HCT116 (cell line): ENCODE measurements at regions not wholly inside any gene's neighbourhood (a gene's known extent, or its start where the extent isn't known, plus 50 kb on each side); places are given as distances from the start of the nearest gene placed in this dataset.

ENCODE experiments used
- POLR2A ChIP-seq: IDR thresholded peaks from 2 replicates; pipeline ENCODE4 v1.7.0; 2011; ENCODE audit warnings: borderline replicate concordance; ENCODE audit not compliant: insufficient read depth, insufficient read length; ENCODE audit errors: extremely low read depth
- TCF7L2 ChIP-seq: IDR thresholded peaks from 2 replicates; pipeline ENCODE4 v1.7.0; 2011; ENCODE audit warnings: borderline replicate concordance, inconsistent platforms; ENCODE audit not compliant: insufficient read depth, insufficient read length; ENCODE audit errors: extremely low read depth
- TF ChIP-seq, protein P1 (sequence below), 3 experiments: fragments of 200-600 bp in 1 of 3; sonication (generic) in 1 of 3; IDR thresholded peaks in 2 of 3; conservative IDR thresholded peaks in 1 of 3; 2 replicates each; pipeline ENCODE4 v1.5.1; 2012 to 2017; ENCODE audit warnings: low read depth in 2 of 3, low read length in 2 of 3, antibody characterized with exemption in 1 of 3, borderline replicate concordance in 1 of 3, control low read depth in 1 of 3, mild to moderate bottlenecking in 1 of 3, mixed read lengths in 1 of 3, mixed run types in 1 of 3, moderate library complexity in 1 of 3; ENCODE audit not compliant: insufficient read depth in 1 of 3

- TF ChIP-seq, protein P1, sequence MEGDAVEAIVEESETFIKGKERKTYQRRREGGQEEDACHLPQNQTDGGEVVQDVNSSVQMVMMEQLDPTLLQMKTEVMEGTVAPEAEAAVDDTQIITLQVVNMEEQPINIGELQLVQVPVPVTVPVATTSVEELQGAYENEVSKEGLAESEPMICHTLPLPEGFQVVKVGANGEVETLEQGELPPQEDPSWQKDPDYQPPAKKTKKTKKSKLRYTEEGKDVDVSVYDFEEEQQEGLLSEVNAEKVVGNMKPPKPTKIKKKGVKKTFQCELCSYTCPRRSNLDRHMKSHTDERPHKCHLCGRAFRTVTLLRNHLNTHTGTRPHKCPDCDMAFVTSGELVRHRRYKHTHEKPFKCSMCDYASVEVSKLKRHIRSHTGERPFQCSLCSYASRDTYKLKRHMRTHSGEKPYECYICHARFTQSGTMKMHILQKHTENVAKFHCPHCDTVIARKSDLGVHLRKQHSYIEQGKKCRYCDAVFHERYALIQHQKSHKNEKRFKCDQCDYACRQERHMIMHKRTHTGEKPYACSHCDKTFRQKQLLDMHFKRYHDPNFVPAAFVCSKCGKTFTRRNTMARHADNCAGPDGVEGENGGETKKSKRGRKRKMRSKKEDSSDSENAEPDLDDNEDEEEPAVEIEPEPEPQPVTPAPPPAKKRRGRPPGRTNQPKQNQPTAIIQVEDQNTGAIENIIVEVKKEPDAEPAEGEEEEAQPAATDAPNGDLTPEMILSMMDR (IDR thresholded peaks at IDR 0.05 in 2 of 3, conservative IDR thresholded peaks at IDR 0.05 in 1 of 3; ENCODE audit: borderline replicate concordance in 1 of 3, insufficient read depth in 1 of 3, low read depth in 2 of 3, low read length in 2 of 3) = no peak
- TF ChIP-seq POLR2A (no peak), TCF7L2 (no peak)
These were observed 397.1 kb upstream of the FAM241A start for GRCh38 chr4:111748157-111748556.
